IMR-90 (cell line): ENCODE measurements at regions not wholly inside any gene's neighbourhood (a gene's known extent, or its start where the extent isn't known, plus 50 kb on each side); places are given as distances from the start of the nearest gene placed in this dataset.

Experiments used
- ATAC-seq: fragments of 200-7000 bp; cut with Tn5 transposase; 2 replicates; pipeline ENCODE4 v1.9.1; 2020; ENCODE audit warnings: low read depth, mild to moderate bottlenecking, moderate library complexity
- BruUV-seq: library from RNA; stranded (reverse); fragments of 400-500 nt; replicated peaks from 2 replicates; lab custom pipeline; 2021; lab: Mats Ljungman, UMichigan
- CTCF ChIA-PET: fragments of 300-600 bp; formaldehyde crosslinking; extraction: SDS; loops from one replicate; lab custom pipeline; 2021; ENCODE audit warnings: antibody characterized with exemption; lab: Yijun Ruan, JAX
- POLR2A ChIA-PET: fragments of 300-600 bp; sonication (Branson Sonifier 250); formaldehyde crosslinking; loops from one replicate; lab custom pipeline; 2022; ENCODE audit warnings: antibody characterized with exemption; ENCODE audit not compliant: unreplicated experiment; lab: Charles Lee
- DNase-seq: peaks from one replicate; pipeline ENCODE4 v3.0.0; 2013
- H2AFZ ChIP-seq: replicated peaks from 2 replicates; pipeline ENCODE3; 2013; ENCODE audit warnings: low read length, mild to moderate bottlenecking; ENCODE audit not compliant: poor library complexity
- H2AK5ac ChIP-seq: 2 replicates; pipeline ENCODE4 v1.6.1; 2013; ENCODE audit warnings: low read depth, low read length, inconsistent platforms
- H2AK9ac ChIP-seq: replicated peaks from 2 replicates; pipeline ENCODE3; 2013; ENCODE audit warnings: mild to moderate bottlenecking, low read depth, low read length, moderate library complexity; ENCODE audit not compliant: poor library complexity
- H2BK120ac ChIP-seq: 2 replicates; pipeline ENCODE4 v1.6.1; 2013; ENCODE audit warnings: low read depth, low read length, inconsistent platforms
- H2BK15ac ChIP-seq: 3 replicates; pipeline ENCODE4 v1.6.1; 2013; ENCODE audit warnings: low read depth, low read length, inconsistent platforms
- H2BK20ac ChIP-seq: 2 replicates; pipeline ENCODE4 v1.6.1; 2013; ENCODE audit warnings: low read depth, mild to moderate bottlenecking, inconsistent platforms, low read length, moderate library complexity
- H2BK5ac ChIP-seq: 2 replicates; pipeline ENCODE4 v1.6.1; 2013; ENCODE audit warnings: mild to moderate bottlenecking, low read depth, low read length, inconsistent platforms; ENCODE audit not compliant: poor library complexity, severe bottlenecking
- H3K14ac ChIP-seq: replicated peaks from 2 replicates; pipeline ENCODE4 v1.6.1; 2013; ENCODE audit warnings: low read depth, low read length, inconsistent platforms
- H3K18ac ChIP-seq: 2 replicates; pipeline ENCODE4 v1.6.1; 2013; ENCODE audit warnings: low read depth, low read length, control low read depth
- H3K23ac ChIP-seq: 2 replicates; pipeline ENCODE4 v1.6.1; 2013; ENCODE audit warnings: low read depth, low read length, inconsistent platforms
- H3K27ac ChIP-seq: 2 replicates; pipeline ENCODE4 v1.5.1; 2013; ENCODE audit warnings: mild to moderate bottlenecking, control low read depth, low read length; ENCODE audit not compliant: insufficient read depth
- H3K27me3 ChIP-seq: 2 replicates; pipeline ENCODE4 v1.6.1; 2013; ENCODE audit warnings: low read length; ENCODE audit not compliant: control insufficient read depth, insufficient read depth
- H3K36me3 ChIP-seq: 2 replicates; pipeline ENCODE4 v1.6.1; 2013; ENCODE audit warnings: low read length, mixed read lengths; ENCODE audit not compliant: control insufficient read depth, insufficient read depth
- H3K4ac ChIP-seq: 2 replicates; pipeline ENCODE4 v1.6.1; 2013; ENCODE audit warnings: low read depth, low read length, inconsistent platforms
- H3K4me1 ChIP-seq: 2 replicates; pipeline ENCODE4 v1.6.1; 2013; ENCODE audit warnings: low read length, mixed read lengths; ENCODE audit not compliant: control insufficient read depth, insufficient read depth
- H3K4me2 ChIP-seq: 2 replicates; pipeline ENCODE4 v1.6.1; 2013; ENCODE audit warnings: low read depth, mild to moderate bottlenecking, control low read depth, low read length, moderate library complexity
- H3K4me3 ChIP-seq: 2 replicates; pipeline ENCODE4 v1.5.1; 2013; ENCODE audit warnings: low read depth, mild to moderate bottlenecking, control low read depth, low read length, moderate library complexity; ENCODE audit not compliant: insufficient read depth
- H3K56ac ChIP-seq: 2 replicates; pipeline ENCODE4 v1.6.1; 2013; ENCODE audit warnings: low read length, inconsistent platforms; ENCODE audit not compliant: insufficient read depth; ENCODE audit errors: extremely low read depth
- H3K79me1 ChIP-seq, 2 experiments: 2 replicates each; pipeline ENCODE4 v1.6.1; 2013; ENCODE audit warnings: low read length in 2 of 2, inconsistent platforms in 1 of 2, low read depth in 1 of 2
- H3K9ac ChIP-seq: 2 replicates; pipeline ENCODE4 v1.6.1; 2013; ENCODE audit warnings: low read depth, low read length, control low read depth
- H3K9me1 ChIP-seq: 2 replicates; pipeline ENCODE4 v1.6.1; 2013; ENCODE audit warnings: low read length, inconsistent platforms; ENCODE audit not compliant: insufficient read depth
- H3K9me3 ChIP-seq: 2 replicates; pipeline ENCODE4 v1.6.1; 2013; ENCODE audit warnings: low read length; ENCODE audit not compliant: control insufficient read depth, insufficient read depth
- H4K20me1 ChIP-seq: 2 replicates; pipeline ENCODE4 v1.6.1; 2013; ENCODE audit warnings: low read length, inconsistent platforms; ENCODE audit not compliant: insufficient read depth
- H4K5ac ChIP-seq: 2 replicates; pipeline ENCODE4 v1.6.1; 2013; ENCODE audit warnings: mild to moderate bottlenecking, low read depth, low read length, control low read depth
- H4K8ac ChIP-seq, 2 experiments: 2 replicates each; pipeline ENCODE4 v1.6.1; 2013; ENCODE audit warnings: low read depth in 2 of 2, low read length in 2 of 2, control low read depth in 1 of 2, inconsistent platforms in 1 of 2
- H4K91ac ChIP-seq: 2 replicates; pipeline ENCODE4 v1.6.1; 2013; ENCODE audit warnings: low read depth, low read length, inconsistent platforms; ENCODE audit not compliant: insufficient read depth
- BHLHE40 ChIP-seq: fragments of 150-350 bp; IDR thresholded peaks from 2 replicates; pipeline ENCODE4 v1.6.1; 2016; ENCODE audit warnings: mild to moderate bottlenecking, low read depth, low read length
- CEBPB ChIP-seq: IDR thresholded peaks from 2 replicates; pipeline ENCODE4 v1.6.1; 2012; ENCODE audit warnings: low read depth, low read length, improper control_type of control experiment
- MAFK ChIP-seq: IDR thresholded peaks from 2 replicates; pipeline ENCODE4 v1.6.1; 2012; ENCODE audit warnings: low read depth, low read length, improper control_type of control experiment
- MAZ ChIP-seq: IDR thresholded peaks from 2 replicates; pipeline ENCODE4 v1.6.1; 2012; ENCODE audit warnings: low read depth, mild to moderate bottlenecking, low read length, improper control_type of control experiment, moderate library complexity, borderline replicate concordance
- MXI1 ChIP-seq: IDR thresholded peaks from 2 replicates; pipeline ENCODE4 v1.6.1; 2012; ENCODE audit warnings: low read depth, mild to moderate bottlenecking, low read length, moderate library complexity, borderline replicate concordance
- POLR2A ChIP-seq: IDR thresholded peaks from 2 replicates; pipeline ENCODE4 v1.6.1; 2012; ENCODE audit warnings: mild to moderate bottlenecking, low read depth, low read length
- RAD21 ChIP-seq: IDR thresholded peaks from 2 replicates; pipeline ENCODE4 v1.6.1; 2012; ENCODE audit warnings: low read length, improper control_type of control experiment
- RCOR1 ChIP-seq: IDR thresholded peaks from 2 replicates; pipeline ENCODE4 v1.6.1; 2012; ENCODE audit warnings: mild to moderate bottlenecking, low read length, improper control_type of control experiment; ENCODE audit not compliant: insufficient replicate concordance
- RFX5 ChIP-seq: IDR thresholded peaks from 2 replicates; pipeline ENCODE4 v1.8.0; 2012; ENCODE audit warnings: low read depth, mild to moderate bottlenecking, low read length, moderate library complexity
- SMC3 ChIP-seq: fragments of 150-350 bp; IDR thresholded peaks from 2 replicates; pipeline ENCODE4 v1.6.1; 2016; ENCODE audit warnings: low read depth, mild to moderate bottlenecking, antibody characterized with exemption, low read length, moderate library complexity
- WGBS, 2 experiments: methylation state at CpG; one replicate each; pipeline versions ENCODE4 v1.1.5 to v1.1.7; 2013; ENCODE audit warnings: missing lambda C conversion rate in 2 of 2; ENCODE audit not compliant: insufficient read length in 1 of 2; ENCODE audit errors: extremely low coverage in 2 of 2; 5-methylcytosine and 5-hydroxymethylcytosine counted together
- dilution Hi-C: fragments of 300-500 bp; cut with HindIII; formaldehyde crosslinking; loops from one replicate; pipeline ENCODE4 v1.14.3; 2018; ENCODE audit warnings: low sequenced_read_pairs; ENCODE audit not compliant: unreplicated experiment
- in situ Hi-C: fragments of 300-500 bp; cut with MboI; formaldehyde crosslinking; loops from 3 replicates; pipeline ENCODE4 v1.14.3; 2019; ENCODE audit warnings: low sequenced_read_pairs, inconsistent platforms, mixed read lengths
- intact Hi-C: fragments of 100-400 bp; cut with micrococcal nuclease; formaldehyde crosslinking; loops from 2 replicates; pipeline ENCODE4 v1.10.0; 2022

- no CpG with 5 or more reads among the region's 2 CpGs for WGBS, 2 experiments
- no peak overlapping the region for H3K56ac ChIP-seq
- dilution Hi-C loops (no loop called here), intact Hi-C loops (no loop called here), in situ Hi-C loops (no loop called here)
- DNase-seq (no peak), ATAC-seq (no peak)
- H3K4me1 ChIP-seq: no peaks in the 10 kb centered on the region
- H3K14ac ChIP-seq: no peak overlapping the region
- no peaks in the 10 kb centered on the region for H3K27me3 ChIP-seq
- no peak overlapping the region for H2BK20ac ChIP-seq
- H2BK5ac ChIP-seq: no peak overlapping the region
- H2BK15ac ChIP-seq: no peak overlapping the region
- no peak overlapping the region for H3K23ac ChIP-seq
- H2AK9ac ChIP-seq: no peak overlapping the region
- H3K18ac ChIP-seq: no peak overlapping the region
- no peak overlapping the region for H3K4me3 ChIP-seq
- no TSS peak for BruUV-seq
- TF ChIP-seq RFX5: no peak
- TF ChIP-seq MAFK: no peak
- no peak for TF ChIP-seq MXI1
- TF ChIP-seq CEBPB: no peak
- TF ChIP-seq POLR2A: no peak
- no peak for TF ChIP-seq MAZ
- no peak for TF ChIP-seq BHLHE40
- no peak for TF ChIP-seq RAD21
- TF ChIP-seq RCOR1: no peak
- no peak for TF ChIP-seq SMC3
- H4K5ac ChIP-seq: no peak overlapping the region
- ChIA-PET POLR2A (no interaction called here), CTCF (no interaction called here)
- no peak overlapping the region for H3K4me2 ChIP-seq
- H3K27ac ChIP-seq: no peak overlapping the region
- H3K9me3 ChIP-seq: peaks cover 16% of the 10 kb centered on the region
- H4K20me1 ChIP-seq: no peaks in the 10 kb centered on the region
- H3K4ac ChIP-seq: no peak overlapping the region
- H3K79me1 ChIP-seq: no peaks in the 10 kb centered on the region
- H4K8ac ChIP-seq: no peak overlapping the region
- H3K36me3 ChIP-seq: no peaks in the 10 kb centered on the region
- H3K9me1 ChIP-seq: no peaks in the 10 kb centered on the region
- no peak overlapping the region for H3K9ac ChIP-seq
- H4K91ac ChIP-seq: no peak overlapping the region
- no peak overlapping the region for H2BK120ac ChIP-seq
- H2AFZ ChIP-seq: no peak overlapping the region
- H2AK5ac ChIP-seq: no peak overlapping the region
Measured at GRCh38 chr12:103198499-103198898, 241.0 kb downstream of the ASCL1 start.
